ENCODE measurements at regions not wholly inside any gene's neighbourhood (a gene's known extent, or its start where the extent isn't known, plus 50 kb on each side); places are given as distances from the start of the nearest gene placed in this dataset.
"Not testable (repeated sequence)": the region's sequence is repeated elsewhere in the genome, so short reads cannot be mapped to it uniquely, and the experiment has no call there.

- DNase-seq (ENCODE audit: low read depth), result no peak
- TF ChIP-seq CTCF (conservative IDR thresholded peaks at IDR 0.05; ENCODE audit: low read depth, low read length), result no peak
- no peak overlapping the region for H3K4me3 ChIP-seq (ENCODE audit: low read depth, low read length)
Measured at GRCh38 chr17:53475002-53475401, 347.7 kb upstream of the KIF2B start.

DNA sequence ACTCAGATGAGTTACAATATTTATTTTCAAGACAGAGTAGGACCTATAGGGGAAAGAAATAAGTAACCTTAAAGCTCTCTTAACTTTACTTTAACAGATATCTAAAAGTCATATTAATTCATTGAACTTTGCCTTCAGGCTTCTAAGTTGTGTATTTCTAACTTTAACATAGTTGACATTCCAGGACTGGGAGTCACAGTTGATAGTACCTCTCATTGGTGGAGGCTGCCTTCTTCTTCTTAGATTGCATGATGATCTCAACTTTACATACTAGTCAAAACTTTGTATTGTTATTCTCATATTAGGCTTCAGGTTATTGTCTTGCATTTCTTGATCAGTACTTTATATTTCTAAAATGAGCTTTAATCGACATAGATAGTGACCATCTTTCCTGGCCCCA, 350.1 kb upstream of the KIF2B start:
- H3K4me3 ChIP-seq (ENCODE audit: low read depth, low read length), result no peak overlapping the region
- DNase-seq (ENCODE audit: low read depth), result no peak
- no peak for TF ChIP-seq CTCF (conservative IDR thresholded peaks at IDR 0.05; ENCODE audit: low read depth, low read length)

GRCh38 chr17:53471514-53471913, 351.2 kb upstream of the KIF2B start:
- no peak overlapping the region for H3K4me3 ChIP-seq (ENCODE audit: low read depth, low read length)
- DNase-seq (ENCODE audit: low read depth), result no peak
- no peak for TF ChIP-seq CTCF (conservative IDR thresholded peaks at IDR 0.05; ENCODE audit: low read depth, low read length)

DNA sequence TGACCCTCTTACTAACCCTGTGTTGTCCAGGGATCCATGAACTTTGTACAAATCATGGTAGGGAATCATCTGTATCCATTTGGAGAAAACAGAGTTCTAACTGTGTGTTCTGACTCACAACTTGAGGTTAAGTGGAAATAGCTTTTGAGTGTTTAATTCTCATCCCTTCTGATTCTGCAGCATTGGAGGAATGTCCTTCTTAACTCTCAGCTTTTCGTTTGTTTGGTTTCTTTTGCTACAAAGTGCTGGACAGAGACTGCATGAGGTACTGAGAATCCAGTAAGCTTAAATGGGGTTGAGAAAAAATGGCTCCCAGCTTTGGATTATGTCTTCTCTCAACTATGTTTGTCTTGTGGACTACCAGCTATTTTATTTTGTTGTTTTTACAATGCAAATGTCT, 352.1 kb upstream of the KIF2B start:
- no peak overlapping the region for H3K4me3 ChIP-seq (ENCODE audit: low read depth, low read length)
- no peak for DNase-seq (ENCODE audit: low read depth)
- TF ChIP-seq CTCF (conservative IDR thresholded peaks at IDR 0.05; ENCODE audit: low read depth, low read length), result no peak

DNA sequence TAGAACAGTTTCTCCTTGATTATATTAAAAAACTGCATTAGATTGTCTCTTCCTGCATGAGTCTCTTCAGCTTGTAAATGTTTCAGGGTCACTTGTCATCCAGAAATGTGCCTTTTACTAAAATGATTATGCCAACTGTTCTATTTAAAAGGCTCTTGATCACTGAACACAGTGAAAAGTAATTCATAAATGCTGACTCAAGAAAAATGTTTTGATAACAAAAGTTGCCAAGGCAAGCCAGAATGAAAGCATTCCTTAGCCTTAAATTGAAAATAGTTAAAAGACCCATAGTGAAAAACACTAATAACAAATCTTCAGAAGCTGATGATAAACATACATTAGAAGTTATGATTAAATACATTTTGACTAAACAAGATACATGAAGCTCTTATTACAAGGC, 356.0 kb upstream of the KIF2B start:
- no peak overlapping the region for H3K4me3 ChIP-seq (ENCODE audit: low read depth, low read length)
- TF ChIP-seq CTCF (conservative IDR thresholded peaks at IDR 0.05; ENCODE audit: low read depth, low read length), result no peak
- DNase-seq (ENCODE audit: low read depth), result no peak

- DNase-seq (ENCODE audit: low read depth); H3K4me3 ChIP-seq (ENCODE audit: low read depth, low read length): not testable (repeated sequence)
Measured at GRCh38 chr17:53464396-53464795, 358.3 kb upstream of the KIF2B start.

GRCh38 chr17:53463363-53463762, 359.4 kb upstream of the KIF2B start:
- no peak for TF ChIP-seq CTCF (conservative IDR thresholded peaks at IDR 0.05; ENCODE audit: low read depth, low read length)
- DNase-seq (ENCODE audit: low read depth), result no peak
- H3K4me3 ChIP-seq (ENCODE audit: low read depth, low read length), result no peak overlapping the region

GRCh38 chr17:53462393-53462811, 360.3 kb upstream of the KIF2B start:
- no peak for TF ChIP-seq CTCF (conservative IDR thresholded peaks at IDR 0.05; ENCODE audit: low read depth, low read length)
- no peak for DNase-seq (ENCODE audit: low read depth)
- H3K4me3 ChIP-seq (ENCODE audit: low read depth, low read length), result no peak overlapping the region

DNA sequence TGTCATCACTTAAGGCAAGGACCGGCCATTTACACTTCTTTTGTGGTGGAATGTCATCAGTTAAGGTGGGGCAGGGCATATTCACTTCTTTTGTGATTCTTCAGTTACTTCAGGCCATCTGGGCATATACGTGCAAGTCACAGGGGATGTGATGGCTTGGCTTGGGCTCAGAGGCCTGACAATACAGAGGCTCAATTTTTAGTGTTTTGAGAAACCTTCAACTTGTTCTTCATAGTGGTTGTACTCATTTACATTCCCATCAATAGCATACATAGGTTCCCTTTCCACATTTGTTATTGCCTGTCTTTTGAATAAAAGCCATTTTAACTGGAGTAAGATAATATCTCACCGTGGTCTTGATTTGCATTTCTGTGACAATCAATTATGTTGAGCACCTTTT, 366.8 kb upstream of the KIF2B start:
- not testable (repeated sequence) for DNase-seq (ENCODE audit: low read depth); H3K4me3 ChIP-seq (ENCODE audit: low read depth, low read length)
